GM12872 (cell line): ENCODE measurements at regions not wholly inside any gene's neighbourhood (a gene's known extent, or its start where the extent isn't known, plus 50 kb on each side); places are given as distances from the start of the nearest gene placed in this dataset.

Experiments used
- CTCF ChIP-seq: IDR thresholded peaks from 3 replicates; pipeline ENCODE4 v1.5.1; 2011; ENCODE audit warnings: low read depth, mild to moderate bottlenecking, low read length, moderate library complexity; ENCODE audit not compliant: insufficient read depth

DNA sequence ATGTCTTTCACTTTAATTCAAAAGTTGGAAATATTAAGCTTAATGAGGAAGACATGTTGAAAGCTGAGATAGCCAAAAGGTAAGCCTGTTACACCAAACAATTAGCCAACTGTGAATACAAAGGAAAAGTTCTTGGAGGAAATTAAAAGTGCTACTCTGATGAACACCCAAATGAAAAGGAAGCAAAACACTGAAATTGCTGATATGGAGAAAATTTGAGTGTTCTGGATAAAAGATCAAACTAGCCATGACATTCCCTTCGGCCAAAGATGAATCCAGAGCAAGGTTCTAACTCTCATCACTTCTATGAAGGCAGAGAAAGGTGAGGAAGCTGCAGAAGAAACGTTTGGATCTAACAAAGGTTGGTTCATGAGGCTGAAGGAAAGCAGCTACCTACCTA is 280.8 kb upstream of the BCHE start:
- no peak for TF ChIP-seq CTCF

DNA sequence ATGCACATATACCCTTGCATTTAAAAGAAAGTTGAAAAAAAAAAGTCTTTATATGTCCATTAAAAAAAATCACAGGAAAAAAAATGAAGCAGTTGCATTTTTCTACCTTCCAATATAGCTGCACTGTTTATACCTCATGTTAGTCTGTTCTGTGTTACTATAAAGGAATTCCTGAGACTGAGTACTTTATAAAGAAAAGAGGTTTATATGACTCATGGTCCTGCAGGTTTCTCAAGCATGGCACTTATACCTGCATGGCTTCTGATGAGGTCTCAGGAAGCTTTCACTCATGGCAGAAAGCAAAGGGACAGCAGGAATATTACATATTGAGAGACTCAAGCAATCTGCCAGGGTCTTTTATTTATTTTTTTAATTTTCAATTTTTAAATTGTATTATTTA is 277.2 kb upstream of the BCHE start:
- no peak for TF ChIP-seq CTCF

GRCh38 chr3:166111562-166111961 is 274.3 kb upstream of the BCHE start:
- TF ChIP-seq CTCF: no peak

- no peak for TF ChIP-seq CTCF
These were observed 272.9 kb upstream of the BCHE start for GRCh38 chr3:166110102-166110501.

DNA sequence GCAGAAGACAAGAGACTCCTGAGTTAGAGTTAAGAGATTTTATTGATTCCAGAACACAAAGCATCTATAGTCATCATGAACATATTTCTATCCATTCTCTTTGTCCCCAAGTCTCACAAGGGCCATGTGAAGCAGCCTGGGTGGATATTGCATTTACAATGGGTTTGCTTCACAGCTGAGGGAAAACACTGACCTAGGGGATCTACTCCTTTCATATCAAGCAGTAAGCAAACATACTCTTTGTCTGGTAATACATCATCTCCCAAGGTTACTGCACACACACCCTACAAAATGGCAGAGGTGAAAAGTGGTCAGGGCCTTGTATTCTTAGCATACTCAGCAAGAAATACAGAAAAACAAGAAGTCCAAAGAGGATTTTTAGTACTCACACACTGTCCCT is 267.7 kb upstream of the BCHE start:
- TF ChIP-seq CTCF: no peak

GRCh38 chr3:166100730-166101129 is 263.5 kb upstream of the BCHE start:
- TF ChIP-seq CTCF: no peak

GRCh38 chr3:166089575-166089974 is 252.4 kb upstream of the BCHE start:
- no peak for TF ChIP-seq CTCF
